Cardiac muscle cell (in vitro differentiated cells and primary cell): ENCODE measurements at regions not wholly inside any gene's neighbourhood (a gene's known extent, or its start where the extent isn't known, plus 50 kb on each side); places are given as distances from the start of the nearest gene placed in this dataset.

Experiments
- DNase-seq, 2 donors: peaks; one replicate each; pipeline versions ENCODE4 v3.0.0 to v3.0.0-alpha.2; 2010 to 2017; ENCODE audit warnings: low read depth in 1 of 2, low spot score in 1 of 2
- H3K27ac ChIP-seq: fragments of 200-600 bp; sonication (generic); 2 replicates; pipeline ENCODE4 v1.5.1; 2016
- H3K27me3 ChIP-seq: fragments of 200-600 bp; sonication (generic); 2 replicates; pipeline ENCODE4 v1.6.0; 2016; ENCODE audit warnings: control low read depth
- H3K36me3 ChIP-seq: fragments of 200-600 bp; sonication (generic); 2 replicates; pipeline ENCODE4 v1.5.1; 2016; ENCODE audit warnings: control low read depth
- H3K4me1 ChIP-seq: fragments of 200-600 bp; sonication (generic); 2 replicates; pipeline ENCODE4 v1.8.1; 2017; ENCODE audit warnings: low read depth, mild to moderate bottlenecking, mixed run types
- H3K4me3 ChIP-seq: fragments of 200-600 bp; sonication (generic); 2 replicates; pipeline ENCODE4 v1.5.1; 2016; ENCODE audit warnings: mild to moderate bottlenecking
- H3K9me3 ChIP-seq: fragments of 200-600 bp; sonication (generic); 2 replicates; pipeline ENCODE4 v1.5.1; 2017; ENCODE audit warnings: low read depth, mild to moderate bottlenecking, control low read depth
- CTCF ChIP-seq: IDR thresholded peaks from 2 replicates; pipeline ENCODE4 v1.5.1; 2012; ENCODE audit warnings: low read depth, mild to moderate bottlenecking, low read length

DNA sequence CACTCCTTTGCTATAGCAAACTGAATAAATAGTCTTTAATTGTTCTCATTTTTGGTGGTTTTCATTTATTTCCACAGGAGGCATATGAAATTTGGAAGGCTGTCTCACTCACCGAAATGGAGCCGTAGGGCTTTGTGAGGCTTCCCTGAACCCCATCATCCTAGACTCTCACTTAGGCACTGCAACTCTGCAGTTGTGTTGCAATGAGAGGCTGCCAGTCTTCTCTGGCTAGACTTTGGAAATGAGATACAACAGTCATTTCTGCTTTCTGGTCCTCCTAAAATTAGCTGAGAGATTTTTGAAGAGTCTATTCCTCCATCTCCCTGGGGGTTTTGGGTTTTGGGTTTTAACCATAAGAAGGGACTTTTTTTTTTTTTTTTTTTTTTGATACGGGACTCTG is 146.5 kb downstream of the SH3BGRL start:
- no peak for TF ChIP-seq CTCF
- H3K27ac ChIP-seq: no peak overlapping the region
- no peak overlapping the region for H3K4me3 ChIP-seq
- H3K27me3 ChIP-seq: no peaks in the 10 kb centered on the region
- no peaks in the 10 kb centered on the region for H3K9me3 ChIP-seq
- H3K4me1 ChIP-seq: no peaks in the 10 kb centered on the region
- DNase-seq: no peak
- H3K36me3 ChIP-seq: no peaks in the 10 kb centered on the region

- DNase-seq: no peak
- TF ChIP-seq CTCF: no peak
- Histone ChIP-seq H3K36me3 (no peaks in the 10 kb centered on the region), H3K4me1 (no peaks in the 10 kb centered on the region), H3K27ac (no peak overlapping the region), H3K9me3 (no peaks in the 10 kb centered on the region), H3K27me3 (no peaks in the 10 kb centered on the region), H3K4me3 (no peak overlapping the region)
These were observed 153.1 kb downstream of the SH3BGRL start for GRCh38 chrX:81354954-81355353.

DNA sequence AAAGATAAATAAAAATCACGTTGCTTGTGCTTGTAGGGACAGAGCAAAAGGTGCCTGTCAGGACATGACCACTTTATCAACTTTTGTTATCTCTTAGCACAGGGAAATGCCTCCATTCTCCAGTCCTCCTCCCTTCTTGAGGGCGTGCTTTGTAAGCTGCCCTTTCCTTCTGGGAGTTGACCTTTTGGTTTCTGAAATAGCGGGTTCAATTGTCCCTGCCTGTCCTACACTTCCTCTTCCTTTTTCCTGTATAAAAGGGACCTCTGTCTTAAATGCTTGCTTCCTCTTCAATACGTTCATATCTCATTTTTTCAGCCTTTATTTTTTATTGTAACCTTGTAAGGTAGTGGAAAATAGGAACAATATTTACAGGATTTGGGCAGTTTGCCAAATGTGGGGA is 153.5 kb downstream of the SH3BGRL start:
- Histone ChIP-seq H3K27ac (no peak overlapping the region), H3K36me3 (no peaks in the 10 kb centered on the region), H3K27me3 (no peaks in the 10 kb centered on the region), H3K4me1 (no peaks in the 10 kb centered on the region), H3K4me3 (no peak overlapping the region), H3K9me3 (no peaks in the 10 kb centered on the region)
- DNase-seq: no peak
- TF ChIP-seq CTCF: no peak

GRCh38 chrX:81367291-81367690 is 165.4 kb downstream of the SH3BGRL start:
- TF ChIP-seq CTCF: no peak

DNA sequence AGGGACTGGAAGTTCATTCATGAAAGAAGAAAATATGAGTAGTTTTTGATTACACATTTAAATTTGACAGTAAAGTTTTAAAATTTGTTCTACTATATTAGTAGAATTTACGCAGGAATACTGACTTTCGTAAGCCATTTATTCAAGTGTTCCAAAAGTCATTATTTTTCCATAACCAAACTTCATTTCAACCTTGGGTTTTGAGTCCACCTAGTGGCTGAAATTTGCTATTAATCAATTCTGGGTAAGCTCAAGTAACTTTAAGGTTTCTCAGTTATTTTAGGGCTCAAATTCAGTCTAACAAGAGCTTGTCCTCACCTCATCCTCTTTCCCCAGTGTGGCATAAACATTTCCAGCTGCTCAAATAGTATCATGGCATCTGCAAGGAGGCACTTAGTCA is 175.4 kb downstream of the SH3BGRL start:
- peak; percentile 48 for TF ChIP-seq CTCF
- Histone ChIP-seq H3K4me1 (no peaks in the 10 kb centered on the region), H3K4me3 (no peak overlapping the region), H3K36me3 (no peaks in the 10 kb centered on the region), H3K27ac (no peak overlapping the region), H3K27me3 (no peaks in the 10 kb centered on the region), H3K9me3 (no peaks in the 10 kb centered on the region)
- peak; percentile 17 to 45 for DNase-seq

More at GRCh38 chrX:81367291-81367690, 165.4 kb downstream of the SH3BGRL start:
- no peak for DNase-seq
- Histone ChIP-seq H3K36me3 (no peaks in the 10 kb centered on the region), H3K27ac (no peak overlapping the region), H3K9me3 (no peaks in the 10 kb centered on the region), H3K4me1 (no peaks in the 10 kb centered on the region), H3K4me3 (no peak overlapping the region), H3K27me3 (no peaks in the 10 kb centered on the region)

GRCh38 chrX:81378560-81378959 is 176.7 kb downstream of the SH3BGRL start:
- Histone ChIP-seq H3K36me3 (no peaks in the 10 kb centered on the region), H3K9me3 (no peaks in the 10 kb centered on the region), H3K27me3 (no peaks in the 10 kb centered on the region), H3K27ac (no peak overlapping the region), H3K4me1 (no peaks in the 10 kb centered on the region), H3K4me3 (no peak overlapping the region)
- no peak for DNase-seq
- TF ChIP-seq CTCF: no peak
